A673 (cell line): ENCODE measurements at regions not wholly inside any gene's neighbourhood (a gene's known extent, or its start where the extent isn't known, plus 50 kb on each side); places are given as distances from the start of the nearest gene placed in this dataset.

Source experiments
- BruUV-seq: library from RNA; stranded (reverse); fragments of 400-500 nt; replicated peaks from 2 replicates; lab custom pipeline; 2021; lab: Mats Ljungman, UMichigan
- CTCF ChIA-PET: fragments of 300-600 bp; sonication (Branson Sonifier 250); formaldehyde crosslinking; loops from one replicate; lab custom pipeline; 2022; ENCODE audit warnings: antibody characterized with exemption; lab: Charles Lee
- POLR2A ChIA-PET: fragments of 300-600 bp; sonication (Branson Sonifier 250); formaldehyde crosslinking; loops from one replicate; lab custom pipeline; 2022; ENCODE audit warnings: antibody characterized with exemption; ENCODE audit not compliant: low non-redundant PET; lab: Charles Lee
- DNase-seq: peaks from one replicate; pipeline ENCODE4 v3.0.0-alpha.2; 2015; ENCODE audit warnings: low spot score
- H3K27ac ChIP-seq: fragments of 200-600 bp; sonication (generic); 2 replicates; pipeline ENCODE4 v1.5.1; 2016; ENCODE audit warnings: mixed run types, low read depth, mild to moderate bottlenecking, mixed read lengths, antibody characterized with exemption, low read length; ENCODE audit not compliant: poor library complexity, severe bottlenecking
- H3K27me3 ChIP-seq: fragments of 200-600 bp; sonication (generic); replicated peaks from 2 replicates; pipeline ENCODE4 v1.6.1; 2017; ENCODE audit warnings: mixed run types, low read depth, mild to moderate bottlenecking, mixed read lengths, antibody characterized with exemption, low read length; ENCODE audit not compliant: insufficient read depth, poor library complexity
- H3K36me3 ChIP-seq: fragments of 200-600 bp; sonication (generic); 2 replicates; pipeline ENCODE4 v1.6.1; 2016; ENCODE audit warnings: mixed run types, mild to moderate bottlenecking, mixed read lengths, antibody characterized with exemption, low read length; ENCODE audit not compliant: insufficient read depth, poor library complexity, severe bottlenecking
- H3K4me1 ChIP-seq: fragments of 200-600 bp; sonication (generic); 2 replicates; pipeline ENCODE4 v1.6.1; 2017; ENCODE audit warnings: mixed run types, mild to moderate bottlenecking, mixed read lengths, antibody characterized with exemption, low read length; ENCODE audit not compliant: insufficient read depth, poor library complexity, severe bottlenecking
- H3K4me3 ChIP-seq: fragments of 200-600 bp; sonication (generic); 2 replicates; pipeline ENCODE4 v1.5.1; 2016; ENCODE audit warnings: low read depth, mixed run types, mild to moderate bottlenecking, mixed read lengths, low read length; ENCODE audit not compliant: poor library complexity, severe bottlenecking
- H3K9me3 ChIP-seq: fragments of 200-600 bp; sonication (generic); 2 replicates; pipeline ENCODE4 v1.6.1; 2016; ENCODE audit warnings: mixed run types, low read depth, mild to moderate bottlenecking, mixed read lengths, antibody characterized with exemption, low read length; ENCODE audit not compliant: poor library complexity, severe bottlenecking
- EZH2 ChIP-seq: fragments of 200-600 bp; sonication (generic); IDR thresholded peaks from 2 replicates; pipeline ENCODE4 v1.6.1; 2017; ENCODE audit warnings: borderline replicate concordance, low read depth, mild to moderate bottlenecking, mixed read lengths, antibody characterized with exemption, low read length; ENCODE audit not compliant: poor library complexity, severe bottlenecking
- intact Hi-C: fragments of 100-400 bp; cut with micrococcal nuclease; formaldehyde crosslinking; loops from one replicate; pipeline ENCODE4 v1.10.0; 2022; ENCODE audit not compliant: unreplicated experiment
- TF ChIP-seq, protein P1 (sequence below): fragments of 300-800, 200-600 bp; sonication (generic); conservative IDR thresholded peaks from 2 replicates; pipeline ENCODE4 v1.5.1; 2017; ENCODE audit warnings: low read depth, mild to moderate bottlenecking, antibody characterized with exemption, low read length, moderate library complexity, mixed read lengths

DNA sequence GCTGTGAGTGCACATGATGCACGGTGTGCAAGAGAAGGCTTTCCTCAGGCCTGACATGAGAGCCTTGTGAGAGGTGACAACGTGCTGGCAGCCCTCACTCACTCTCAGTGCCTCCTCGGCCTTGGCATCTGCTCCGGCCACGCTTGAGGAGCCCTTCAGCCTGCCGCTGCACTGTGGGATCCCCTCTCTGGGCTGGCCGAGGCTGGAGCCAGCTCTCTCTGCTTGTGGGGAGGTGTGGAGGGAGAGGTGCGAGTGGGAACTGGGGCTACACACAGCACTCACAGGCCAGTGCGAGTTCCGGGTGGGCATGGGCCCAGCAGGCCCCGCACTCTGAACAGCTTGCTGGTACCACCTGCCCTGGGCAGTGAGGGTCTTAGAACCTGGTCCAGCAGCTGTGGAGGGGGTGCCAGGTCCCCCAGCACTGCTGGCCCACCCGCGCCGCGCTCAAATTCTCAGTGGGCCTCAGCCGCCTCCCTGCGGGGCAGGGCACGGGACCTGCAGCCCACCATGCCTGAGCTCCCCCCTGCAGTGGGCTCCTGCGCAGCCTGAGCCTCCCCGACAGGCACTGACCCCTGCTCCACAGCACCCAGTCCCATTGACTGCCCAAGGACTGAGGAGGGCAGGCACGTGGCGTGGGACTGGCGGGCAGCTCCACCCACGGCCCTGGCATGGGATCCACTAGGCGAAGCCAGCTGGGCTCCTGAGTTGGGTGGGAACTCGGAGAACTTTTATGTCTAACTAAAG lies 74.9 kb upstream of the BMP5 start:
- H3K4me1 ChIP-seq: no peaks in the 10 kb centered on the region
- no peak overlapping the region for H3K4me3 ChIP-seq
- no peaks in the 10 kb centered on the region for H3K36me3 ChIP-seq
- H3K27me3 ChIP-seq: no peaks in the 10 kb centered on the region
- no TSS peak for BruUV-seq
- DNase-seq: no peak
- POLR2A ChIA-PET: no interaction called here
- intact Hi-C loops: loop anchor here (5.0 kb wide), 2 partner anchors 333 to 673 kb away; no protein-coding TSS in a partner anchor
- TF ChIP-seq, protein P1, sequence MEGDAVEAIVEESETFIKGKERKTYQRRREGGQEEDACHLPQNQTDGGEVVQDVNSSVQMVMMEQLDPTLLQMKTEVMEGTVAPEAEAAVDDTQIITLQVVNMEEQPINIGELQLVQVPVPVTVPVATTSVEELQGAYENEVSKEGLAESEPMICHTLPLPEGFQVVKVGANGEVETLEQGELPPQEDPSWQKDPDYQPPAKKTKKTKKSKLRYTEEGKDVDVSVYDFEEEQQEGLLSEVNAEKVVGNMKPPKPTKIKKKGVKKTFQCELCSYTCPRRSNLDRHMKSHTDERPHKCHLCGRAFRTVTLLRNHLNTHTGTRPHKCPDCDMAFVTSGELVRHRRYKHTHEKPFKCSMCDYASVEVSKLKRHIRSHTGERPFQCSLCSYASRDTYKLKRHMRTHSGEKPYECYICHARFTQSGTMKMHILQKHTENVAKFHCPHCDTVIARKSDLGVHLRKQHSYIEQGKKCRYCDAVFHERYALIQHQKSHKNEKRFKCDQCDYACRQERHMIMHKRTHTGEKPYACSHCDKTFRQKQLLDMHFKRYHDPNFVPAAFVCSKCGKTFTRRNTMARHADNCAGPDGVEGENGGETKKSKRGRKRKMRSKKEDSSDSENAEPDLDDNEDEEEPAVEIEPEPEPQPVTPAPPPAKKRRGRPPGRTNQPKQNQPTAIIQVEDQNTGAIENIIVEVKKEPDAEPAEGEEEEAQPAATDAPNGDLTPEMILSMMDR: no peak
- no peak for TF ChIP-seq EZH2
- H3K27ac ChIP-seq: no peak overlapping the region
- peaks cover 3% of the 10 kb centered on the region for H3K9me3 ChIP-seq
- CTCF ChIA-PET: no interaction called here

DNA sequence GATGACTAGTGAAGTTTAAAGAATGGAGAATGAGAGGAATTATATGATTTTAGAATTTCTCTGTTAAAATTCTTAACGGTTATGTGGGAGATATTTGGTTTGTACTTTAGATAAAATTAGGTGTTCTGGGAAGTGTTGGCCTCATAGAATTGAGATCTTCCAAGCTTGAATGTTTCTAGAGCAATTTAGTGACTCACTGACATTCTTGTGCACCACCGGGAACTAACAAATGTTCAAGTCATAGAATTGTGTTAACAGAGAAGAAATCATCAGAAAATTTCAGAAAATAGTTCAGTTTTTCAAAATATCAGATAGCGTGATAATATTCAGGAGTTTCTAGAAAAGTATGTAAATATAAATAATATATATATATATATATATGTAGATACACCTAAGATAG lies 67.9 kb upstream of the BMP5 start:
- intact Hi-C loops: loop anchor here (5.0 kb wide), 2 partner anchors 496 to 651 kb away; no protein-coding TSS in a partner anchor
- no peak overlapping the region for H3K27ac ChIP-seq
- POLR2A ChIA-PET: no interaction called here
- DNase-seq: no peak
- no peaks in the 10 kb centered on the region for H3K36me3 ChIP-seq
- H3K4me1 ChIP-seq: no peaks in the 10 kb centered on the region
- H3K27me3 ChIP-seq: no peaks in the 10 kb centered on the region
- no TSS peak for BruUV-seq
- no peak for TF ChIP-seq EZH2
- TF ChIP-seq, protein P1: no peak
- H3K9me3 ChIP-seq: no peaks in the 10 kb centered on the region
- no peak overlapping the region for H3K4me3 ChIP-seq
- CTCF ChIA-PET: no interaction called here

DNA sequence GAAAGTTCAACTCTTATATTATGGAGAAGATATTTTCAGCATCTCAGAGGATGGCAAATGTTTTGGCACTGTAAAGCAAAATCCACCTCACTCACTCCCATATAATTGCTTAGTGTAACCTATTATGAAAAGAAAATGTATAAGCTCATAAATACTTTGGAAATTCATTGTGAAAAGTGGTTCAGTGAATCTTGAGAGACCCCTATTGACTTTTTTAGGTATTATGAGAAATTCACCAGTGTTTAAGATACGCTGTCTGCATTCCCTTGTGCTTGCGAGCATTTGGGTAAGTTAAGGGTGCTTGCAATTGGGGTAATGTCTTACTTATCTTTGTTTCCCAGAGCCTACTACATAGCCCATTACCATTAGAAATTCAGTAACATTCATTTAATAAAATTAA lies 66.3 kb upstream of the BMP5 start:
- H3K9me3 ChIP-seq: no peaks in the 10 kb centered on the region
- no peak overlapping the region for H3K27ac ChIP-seq
- ChIA-PET POLR2A (interaction anchor here (0.6 kb wide), 1 partner anchor 16 kb away, joined by 3 read pairs; no protein-coding TSS in a partner anchor), CTCF (interaction anchor here (0.7 to 1.3 kb wide), 4 partner anchors 20 to 665 kb away, joined by 3 to 12 read pairs (median 3); no protein-coding TSS in a partner anchor)
- intact Hi-C loops: loop anchor here (5.0 kb wide), 2 partner anchors 494 to 649 kb away; no protein-coding TSS in a partner anchor
- no peak overlapping the region for H3K4me3 ChIP-seq
- H3K36me3 ChIP-seq: no peaks in the 10 kb centered on the region
- BruUV-seq: no TSS peak
- H3K27me3 ChIP-seq: no peaks in the 10 kb centered on the region
- no peaks in the 10 kb centered on the region for H3K4me1 ChIP-seq
- DNase-seq: peak; percentile 40
- no peak for TF ChIP-seq EZH2
- TF ChIP-seq, protein P1: peak; percentile 51; the same call in 1 of the 2 replicates
